Endothelial cell of umbilical vein (primary cell): ENCODE measurements at regions not wholly inside any gene's neighbourhood (a gene's known extent, or its start where the extent isn't known, plus 50 kb on each side); places are given as distances from the start of the nearest gene placed in this dataset.

ENCODE experiments used
- BruUV-seq: library from RNA; stranded (reverse); fragments of 400-500 nt; replicated peaks from 2 replicates; lab custom pipeline; 2021; lab: Mats Ljungman, UMichigan
- CTCF ChIA-PET: fragments of 300-600, 350-600 bp; sonication (Branson Sonifier 250); formaldehyde crosslinking; loops from one replicate; lab custom pipeline; 2021; ENCODE audit warnings: antibody characterized with exemption, inconsistent platforms; lab: Charles Lee
- POLR2A ChIA-PET: fragments of 300-600, 350-600 bp; sonication (Branson Sonifier 250); formaldehyde crosslinking; loops from one replicate; lab custom pipeline; 2021; ENCODE audit warnings: antibody characterized with exemption, inconsistent platforms; lab: Charles Lee
- DNase-seq: peaks from one replicate; pipeline ENCODE4 v3.0.0-alpha.2; 2011; ENCODE audit warnings: low read depth, low spot score
- FAIRE-seq: peaks from 2 replicates; lab custom pipeline; 2011; peaks lifted over from hg19 to GRCh38; lab: Jason Lieb, UNC
- H2AFZ ChIP-seq: 2 replicates; pipeline ENCODE4 v1.6.0; 2012; ENCODE audit warnings: low read depth, low read length, control low read depth, inconsistent platforms
- H3K27ac ChIP-seq: 2 replicates; pipeline ENCODE4 v1.5.1; 2011; ENCODE audit warnings: low read depth, mild to moderate bottlenecking, control low read depth, low read length, moderate library complexity; ENCODE audit not compliant: insufficient read depth
- H3K27me3 ChIP-seq, 2 experiments: 2 replicates each; pipeline versions ENCODE4 v1.6.0 to v1.6.1; 2011; ENCODE audit warnings: low read length in 2 of 2, mixed read lengths in 1 of 2; ENCODE audit not compliant: control insufficient read depth in 2 of 2, insufficient read depth in 2 of 2
- H3K36me3 ChIP-seq, 2 experiments: 2 replicates in 1 of 2; 3 replicates in 1 of 2; pipeline ENCODE4 v1.5.1; 2011; ENCODE audit warnings: low read length in 2 of 2, mild to moderate bottlenecking in 1 of 2, moderate library complexity in 1 of 2; ENCODE audit not compliant: control insufficient read depth in 2 of 2, insufficient read depth in 2 of 2; ENCODE audit errors: extremely low read depth in 1 of 2
- H3K4me1 ChIP-seq: 3 replicates; pipeline ENCODE4 v1.5.1; 2011; ENCODE audit warnings: mild to moderate bottlenecking, low read length; ENCODE audit not compliant: control insufficient read depth, insufficient read depth; ENCODE audit errors: extremely low read depth
- H3K4me2 ChIP-seq: 2 replicates; pipeline ENCODE4 v1.6.1; 2011; ENCODE audit warnings: low read length, control low read depth, mixed read lengths; ENCODE audit not compliant: insufficient read depth
- H3K4me3 ChIP-seq, 3 experiments: fragments of 200-600 bp in 1 of 3; sonication (generic), shearing (Covaris generic) in 1 of 3; replicated peaks in 1 of 3; 2 replicates each; pipeline ENCODE4 v1.5.1; 2011 to 2016; ENCODE audit warnings: control low read depth in 3 of 3, low read length in 3 of 3, mild to moderate bottlenecking in 2 of 3, inconsistent platforms in 1 of 3, low read depth in 1 of 3, moderate library complexity in 1 of 3; ENCODE audit not compliant: insufficient read depth in 1 of 3
- H3K79me2 ChIP-seq: 2 replicates; pipeline ENCODE4 v1.6.0; 2012; ENCODE audit warnings: low read length, inconsistent platforms; ENCODE audit not compliant: control insufficient read depth, insufficient read depth
- H3K9ac ChIP-seq: replicated peaks from 2 replicates; pipeline ENCODE3; 2011; ENCODE audit warnings: low read length, control low read depth; ENCODE audit not compliant: insufficient read depth; ENCODE audit errors: extremely low read depth
- H3K9me1 ChIP-seq: replicated peaks from 3 replicates; pipeline ENCODE4 v1.6.0; 2011; ENCODE audit warnings: mild to moderate bottlenecking, low read length; ENCODE audit not compliant: control insufficient read depth, insufficient read depth; ENCODE audit errors: extremely low read depth
- H3K9me3 ChIP-seq: replicated peaks from 2 replicates; pipeline ENCODE4 v1.5.1; 2012; ENCODE audit warnings: low read length, inconsistent platforms; ENCODE audit not compliant: control insufficient read depth, insufficient read depth
- H4K20me1 ChIP-seq: replicated peaks from 2 replicates; pipeline ENCODE3; 2011; ENCODE audit warnings: mild to moderate bottlenecking, low read length; ENCODE audit not compliant: control insufficient read depth, insufficient read depth; ENCODE audit errors: extremely low read depth
- EZH2 ChIP-seq: IDR thresholded peaks from 2 replicates; pipeline ENCODE4 v1.6.1; 2012; ENCODE audit warnings: borderline replicate concordance, low read depth, mild to moderate bottlenecking, moderate library complexity, low read length, inconsistent platforms; ENCODE audit not compliant: severe bottlenecking
- FOS ChIP-seq: IDR thresholded peaks from 2 replicates; pipeline ENCODE4 v1.6.1; 2011; ENCODE audit warnings: mild to moderate bottlenecking, low read length, moderate library complexity, borderline replicate concordance; ENCODE audit not compliant: insufficient read depth
- GATA2 ChIP-seq: IDR thresholded peaks from 2 replicates; pipeline ENCODE4 v1.7.0; 2011; ENCODE audit warnings: low read depth, mild to moderate bottlenecking, moderate library complexity, mixed read lengths, low read length; ENCODE audit not compliant: insufficient read length, insufficient read depth
- JUN ChIP-seq: IDR thresholded peaks from 2 replicates; pipeline ENCODE4 v1.6.1; 2011; ENCODE audit warnings: borderline replicate concordance, low read depth; ENCODE audit not compliant: insufficient read length, insufficient read depth
- MYC ChIP-seq: IDR thresholded peaks from one replicate; pipeline ENCODE4 v1.6.1; 2011; ENCODE audit warnings: mild to moderate bottlenecking, low read depth, low read length
- POLR2A ChIP-seq: IDR thresholded peaks from 2 replicates; pipeline ENCODE4 v1.6.1; 2012; ENCODE audit warnings: low read depth, mild to moderate bottlenecking, control low read depth, low read length
- POLR2AphosphoS5 ChIP-seq: IDR thresholded peaks from 2 replicates; pipeline ENCODE4 v1.6.1; 2012; ENCODE audit warnings: low read depth, mild to moderate bottlenecking, control low read depth, low read length, moderate library complexity; ENCODE audit not compliant: insufficient read depth
- dilution Hi-C: fragments of 300-500 bp; cut with MboI; formaldehyde crosslinking; loops from one replicate; pipeline ENCODE4 v1.15.0; 2019; ENCODE audit warnings: low sequenced_read_pairs; ENCODE audit not compliant: extremely low pct_ligation_motif_present
- intact Hi-C: fragments of 100-400 bp; cut with micrococcal nuclease; formaldehyde crosslinking; loops from one replicate; pipeline ENCODE4 v1.10.0; 2022
- TF ChIP-seq, protein P1 (sequence below), 2 donors: IDR thresholded peaks; 1 replicate in 1 of 2; 2 replicates in 1 of 2; pipeline ENCODE4 v1.5.1; 2011; ENCODE audit warnings: low read length in 2 of 2, mild to moderate bottlenecking in 2 of 2, moderate library complexity in 2 of 2, control low read depth in 1 of 2, inconsistent platforms in 1 of 2, low read depth in 1 of 2; ENCODE audit not compliant: insufficient read depth in 1 of 2; ENCODE audit errors: extremely low read depth in 1 of 2
- TF ChIP-seq, protein P2 (sequence below): IDR thresholded peaks from 2 replicates; pipeline ENCODE4 v1.6.1; 2011; ENCODE audit not compliant: insufficient read depth, insufficient read length

- Histone ChIP-seq H3K4me2 (no peak overlapping the region), H3K9me1 (no peaks in the 10 kb centered on the region), H3K4me1 (peaks cover 28% of the 10 kb centered on the region), H3K27me3 (no peaks in the 10 kb centered on the region), H3K79me2 (no peaks in the 10 kb centered on the region), H3K9ac (peak overlapping the region; percentile 17), H3K9me3 (no peaks in the 10 kb centered on the region), H3K27ac (peak overlapping the region; percentile 65), H3K4me3 (no peak overlapping the region), H4K20me1 (no peaks in the 10 kb centered on the region), H2AFZ (peak overlapping the region; percentile 53), H3K36me3 (no peaks in the 10 kb centered on the region)
- no TSS peak for BruUV-seq
- FAIRE-seq (peak; percentile 87), DNase-seq (peak; percentile 32)
- no peak for TF ChIP-seq MYC
- no peak for TF ChIP-seq POLR2A
- TF ChIP-seq POLR2AphosphoS5: no peak
- TF ChIP-seq, protein P1, sequence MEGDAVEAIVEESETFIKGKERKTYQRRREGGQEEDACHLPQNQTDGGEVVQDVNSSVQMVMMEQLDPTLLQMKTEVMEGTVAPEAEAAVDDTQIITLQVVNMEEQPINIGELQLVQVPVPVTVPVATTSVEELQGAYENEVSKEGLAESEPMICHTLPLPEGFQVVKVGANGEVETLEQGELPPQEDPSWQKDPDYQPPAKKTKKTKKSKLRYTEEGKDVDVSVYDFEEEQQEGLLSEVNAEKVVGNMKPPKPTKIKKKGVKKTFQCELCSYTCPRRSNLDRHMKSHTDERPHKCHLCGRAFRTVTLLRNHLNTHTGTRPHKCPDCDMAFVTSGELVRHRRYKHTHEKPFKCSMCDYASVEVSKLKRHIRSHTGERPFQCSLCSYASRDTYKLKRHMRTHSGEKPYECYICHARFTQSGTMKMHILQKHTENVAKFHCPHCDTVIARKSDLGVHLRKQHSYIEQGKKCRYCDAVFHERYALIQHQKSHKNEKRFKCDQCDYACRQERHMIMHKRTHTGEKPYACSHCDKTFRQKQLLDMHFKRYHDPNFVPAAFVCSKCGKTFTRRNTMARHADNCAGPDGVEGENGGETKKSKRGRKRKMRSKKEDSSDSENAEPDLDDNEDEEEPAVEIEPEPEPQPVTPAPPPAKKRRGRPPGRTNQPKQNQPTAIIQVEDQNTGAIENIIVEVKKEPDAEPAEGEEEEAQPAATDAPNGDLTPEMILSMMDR (IDR thresholded peaks at IDR 0.05; ENCODE audit: extremely low read depth in 1 of 2, insufficient read depth in 1 of 2, low read depth in 1 of 2, low read length in 2 of 2): no peak
- TF ChIP-seq FOS: no peak
- no peak for TF ChIP-seq GATA2
- TF ChIP-seq, protein P2, sequence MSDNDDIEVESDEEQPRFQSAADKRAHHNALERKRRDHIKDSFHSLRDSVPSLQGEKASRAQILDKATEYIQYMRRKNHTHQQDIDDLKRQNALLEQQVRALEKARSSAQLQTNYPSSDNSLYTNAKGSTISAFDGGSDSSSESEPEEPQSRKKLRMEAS: no peak
- no peak for TF ChIP-seq JUN
- no peak for TF ChIP-seq EZH2
- intact Hi-C loops: loop anchor here (5.0 kb wide), 1 partner anchor 103 kb away; the partner anchor contains the start of gene CDC42EP3
- POLR2A ChIA-PET: interaction anchor here (0.7 kb wide), 1 partner anchor 131 kb away, joined by 3 read pairs; no protein-coding TSS in a partner anchor
- CTCF ChIA-PET: interaction anchor here (1.3 to 1.4 kb wide), 2 partner anchors 9 to 11 kb away, joined by 4 to 5 read pairs; no protein-coding TSS in a partner anchor
- dilution Hi-C loops: no loop called here
Measured at GRCh38 chr2:37774976-37775907, 103.8 kb upstream of the CDC42EP3 start.
